ENCODE measurements at regions not wholly inside any gene's neighbourhood (a gene's known extent, or its start where the extent isn't known, plus 50 kb on each side); places are given as distances from the start of the nearest gene placed in this dataset.

DNA sequence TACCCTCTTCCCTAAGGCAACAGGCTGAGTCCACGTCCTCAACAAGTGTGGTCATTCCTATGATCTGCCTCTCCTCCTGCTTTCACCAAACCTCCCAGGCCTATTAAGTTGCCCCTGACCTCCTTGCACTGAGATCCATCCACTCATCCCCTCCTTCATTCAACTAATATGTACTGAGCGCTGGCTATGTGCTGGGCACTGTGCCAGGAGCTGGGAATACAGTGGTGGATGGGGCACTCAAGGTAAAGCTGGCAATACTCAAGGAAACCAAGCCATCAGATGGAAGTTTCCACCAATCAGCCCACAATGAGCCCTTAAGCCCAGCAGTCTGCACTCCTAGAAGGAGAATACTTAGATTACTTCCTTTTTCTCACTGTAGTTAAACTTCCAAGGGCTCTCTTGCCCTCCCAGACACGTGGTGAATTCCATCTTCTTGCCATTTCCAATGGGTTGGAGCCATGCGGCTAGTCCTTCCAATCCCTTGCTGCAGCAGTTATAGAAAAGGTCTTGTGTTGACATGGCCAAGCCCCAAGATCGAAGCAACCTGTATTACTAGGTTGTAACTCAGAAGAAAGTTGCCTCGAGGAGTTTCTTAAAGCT, 279.9 kb upstream of the RUNX1 start:
- H3K4me3 Mint-ChIP-seq = no peak overlapping the region
- no peaks in the 10 kb centered on the region for H3K36me3 Mint-ChIP-seq (ENCODE audit: low read depth)
- no peaks in the 10 kb centered on the region for H3K9me3 Mint-ChIP-seq
- no peak overlapping the region for H3K27ac Mint-ChIP-seq
- peaks cover 6% of the 10 kb centered on the region for H3K4me1 Mint-ChIP-seq (ENCODE audit: low read depth)
- H3K27me3 Mint-ChIP-seq = peaks cover 3% of the 10 kb centered on the region

DNA sequence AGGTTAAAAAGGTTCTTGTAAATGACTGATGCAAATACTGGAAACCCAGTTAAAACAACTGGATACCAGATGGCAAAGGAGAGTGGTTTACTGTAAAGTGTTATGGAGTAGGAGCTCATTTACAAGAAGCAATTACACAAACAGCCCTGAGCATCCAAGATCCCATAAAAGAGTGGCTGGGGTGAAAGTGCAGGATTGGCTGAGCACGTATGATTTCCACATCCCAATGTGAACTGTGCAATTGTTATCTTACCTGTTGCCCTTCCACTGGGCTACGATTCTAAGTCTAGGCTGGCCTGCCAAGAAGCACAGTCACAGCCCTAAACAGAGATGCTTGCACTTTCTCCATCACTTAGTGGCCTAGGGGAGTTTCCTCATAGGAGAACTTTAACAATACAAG, 277.6 kb upstream of the RUNX1 start:
- no peaks in the 10 kb centered on the region for H3K36me3 Mint-ChIP-seq (ENCODE audit: low read depth)
- H3K4me3 Mint-ChIP-seq = no peak overlapping the region
- H3K4me1 Mint-ChIP-seq (ENCODE audit: low read depth) = peaks cover 6% of the 10 kb centered on the region
- no peak overlapping the region for H3K27ac Mint-ChIP-seq
- H3K27me3 Mint-ChIP-seq = peaks cover 3% of the 10 kb centered on the region
- no peaks in the 10 kb centered on the region for H3K9me3 Mint-ChIP-seq

DNA sequence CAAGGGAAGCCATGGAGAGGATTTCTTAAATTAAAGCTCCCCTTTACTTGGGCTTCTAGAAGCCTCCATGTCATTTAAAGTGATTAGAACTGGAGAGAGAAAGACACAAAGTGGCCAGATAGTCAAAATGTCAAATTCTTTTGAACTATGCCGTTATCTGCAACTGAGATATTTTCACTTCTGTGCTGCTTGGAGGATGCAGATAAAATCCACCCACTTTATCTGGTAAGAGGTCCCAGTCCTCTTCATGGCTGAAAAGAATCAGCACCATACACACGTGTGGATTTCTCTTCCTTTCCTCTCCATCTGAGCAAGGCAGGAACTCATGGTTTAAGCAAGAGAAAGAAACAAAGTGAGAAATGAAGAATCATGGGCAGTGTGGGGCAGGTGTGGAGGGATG, 276.9 kb upstream of the RUNX1 start:
- Mint-ChIP-seq H3K4me3 (no peak overlapping the region), H3K36me3 (ENCODE audit: low read depth) (no peaks in the 10 kb centered on the region), H3K27me3 (peaks cover 3% of the 10 kb centered on the region), H3K4me1 (ENCODE audit: low read depth) (peaks cover 3% of the 10 kb centered on the region), H3K9me3 (no peaks in the 10 kb centered on the region), H3K27ac (no peak overlapping the region)

DNA sequence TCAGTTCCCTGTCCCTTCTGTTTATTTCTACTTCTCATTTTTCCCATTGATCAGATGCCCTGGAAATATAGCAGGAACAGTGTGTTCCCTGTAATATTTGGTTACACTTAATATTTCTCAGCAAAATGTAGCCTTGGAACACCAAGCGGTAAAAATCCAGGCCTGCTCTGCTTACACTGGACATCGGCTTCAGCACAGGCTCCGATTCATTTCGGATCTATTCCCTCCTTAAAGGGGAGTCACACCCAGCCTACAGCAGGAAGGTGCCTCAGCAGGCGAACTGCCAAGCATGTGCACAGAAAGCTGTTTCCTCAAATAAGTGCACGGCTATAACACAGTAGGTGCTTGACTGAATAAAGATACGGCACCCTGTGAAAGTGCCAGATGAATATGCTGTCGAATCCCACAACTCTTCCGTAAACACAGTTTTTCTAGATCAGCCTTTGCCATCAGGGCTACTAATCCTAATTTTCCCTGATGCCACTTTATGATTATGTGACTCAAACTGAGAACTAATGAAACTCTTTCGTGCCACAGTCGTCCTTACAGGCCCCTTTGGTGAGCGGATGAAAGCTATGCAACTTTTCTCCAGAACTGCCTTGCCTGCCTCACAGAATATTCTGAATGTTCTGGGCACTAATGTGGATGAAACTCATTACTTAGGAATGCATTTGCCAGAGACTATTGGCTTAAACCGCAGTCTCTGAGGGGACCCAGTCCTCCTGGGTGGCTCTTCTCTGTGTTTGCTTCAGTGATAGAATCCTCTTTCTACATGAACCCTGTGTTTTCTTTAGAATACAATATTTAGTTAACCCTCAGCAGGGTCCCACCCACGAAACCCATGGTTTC, 275.5 kb upstream of the RUNX1 start:
- Mint-ChIP-seq H3K9me3 (no peaks in the 10 kb centered on the region), H3K36me3 (ENCODE audit: low read depth) (no peaks in the 10 kb centered on the region), H3K27ac (no peak overlapping the region), H3K27me3 (peaks cover 3% of the 10 kb centered on the region), H3K4me3 (no peak overlapping the region), H3K4me1 (ENCODE audit: low read depth) (peaks cover 3% of the 10 kb centered on the region)

DNA sequence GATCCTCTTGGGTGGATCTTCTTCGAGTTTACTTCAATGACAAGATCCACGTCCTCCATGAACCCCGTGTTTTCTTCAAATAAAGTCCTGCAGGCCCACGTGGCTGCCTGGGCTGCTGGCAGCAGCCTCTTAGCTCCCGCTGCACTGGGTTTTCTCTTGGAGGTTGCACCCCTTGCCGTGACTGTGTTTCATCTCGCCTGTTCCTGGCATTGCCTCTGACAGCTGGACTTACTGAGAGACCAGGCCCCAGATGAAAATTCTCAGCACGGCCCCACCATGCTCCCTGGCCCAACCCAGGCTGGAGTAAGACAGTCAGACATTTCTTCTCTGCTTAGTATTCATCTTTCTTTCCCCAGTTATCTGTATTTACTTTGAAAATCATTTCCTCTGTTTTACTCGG, 274.8 kb upstream of the RUNX1 start:
- H3K4me3 Mint-ChIP-seq = no peak overlapping the region
- no peak overlapping the region for H3K27ac Mint-ChIP-seq
- peaks cover 3% of the 10 kb centered on the region for H3K27me3 Mint-ChIP-seq
- H3K36me3 Mint-ChIP-seq (ENCODE audit: low read depth) = no peaks in the 10 kb centered on the region
- H3K9me3 Mint-ChIP-seq = no peaks in the 10 kb centered on the region
- H3K4me1 Mint-ChIP-seq (ENCODE audit: low read depth) = peaks cover 3% of the 10 kb centered on the region

DNA sequence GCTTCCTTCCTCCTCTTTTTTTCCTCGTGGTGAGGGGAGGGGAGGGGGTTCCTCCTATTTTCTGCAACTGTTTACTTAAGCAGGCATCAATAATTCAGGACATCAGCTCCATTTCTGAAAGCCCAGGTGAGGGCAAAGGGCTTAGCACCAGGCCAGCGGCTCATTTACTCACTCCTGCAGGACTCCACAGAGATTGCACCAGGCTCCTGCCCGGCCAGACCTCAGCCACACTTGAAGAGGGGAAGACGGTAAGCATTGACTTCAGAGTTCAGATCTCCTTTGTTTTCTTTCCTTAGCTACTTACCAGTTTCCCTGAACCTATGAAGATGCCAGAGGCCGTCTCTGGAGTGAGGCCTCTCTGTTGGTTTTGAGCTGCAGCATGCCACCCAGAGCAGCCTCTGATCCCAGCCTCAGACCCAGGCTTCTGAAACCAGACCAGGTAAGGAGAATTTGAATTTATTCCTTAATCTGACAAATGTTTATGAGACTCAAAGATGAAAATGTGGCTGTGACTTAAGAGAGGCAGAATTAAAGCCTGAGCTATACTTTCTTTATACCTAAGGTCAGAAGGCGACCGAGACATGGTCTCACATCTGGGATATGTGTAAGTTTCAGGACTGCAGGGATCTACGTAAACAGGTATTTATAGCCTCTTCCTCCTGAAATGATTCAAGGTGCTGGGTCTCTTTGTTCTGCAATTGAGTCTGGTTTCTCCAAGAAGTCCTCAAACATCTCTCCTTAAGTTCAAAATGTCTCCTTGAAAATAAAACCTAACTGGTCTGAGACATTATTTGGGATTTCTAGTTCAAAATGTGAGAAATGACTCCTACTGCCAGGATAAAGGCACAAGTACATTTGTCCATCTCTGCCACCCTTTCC, 272.5 kb upstream of the RUNX1 start:
- peaks cover 3% of the 10 kb centered on the region for H3K27me3 Mint-ChIP-seq
- peaks cover 3% of the 10 kb centered on the region for H3K4me1 Mint-ChIP-seq (ENCODE audit: low read depth)
- no peaks in the 10 kb centered on the region for H3K9me3 Mint-ChIP-seq
- no peak overlapping the region for H3K4me3 Mint-ChIP-seq
- no peak overlapping the region for H3K27ac Mint-ChIP-seq
- no peaks in the 10 kb centered on the region for H3K36me3 Mint-ChIP-seq (ENCODE audit: low read depth)

DNA sequence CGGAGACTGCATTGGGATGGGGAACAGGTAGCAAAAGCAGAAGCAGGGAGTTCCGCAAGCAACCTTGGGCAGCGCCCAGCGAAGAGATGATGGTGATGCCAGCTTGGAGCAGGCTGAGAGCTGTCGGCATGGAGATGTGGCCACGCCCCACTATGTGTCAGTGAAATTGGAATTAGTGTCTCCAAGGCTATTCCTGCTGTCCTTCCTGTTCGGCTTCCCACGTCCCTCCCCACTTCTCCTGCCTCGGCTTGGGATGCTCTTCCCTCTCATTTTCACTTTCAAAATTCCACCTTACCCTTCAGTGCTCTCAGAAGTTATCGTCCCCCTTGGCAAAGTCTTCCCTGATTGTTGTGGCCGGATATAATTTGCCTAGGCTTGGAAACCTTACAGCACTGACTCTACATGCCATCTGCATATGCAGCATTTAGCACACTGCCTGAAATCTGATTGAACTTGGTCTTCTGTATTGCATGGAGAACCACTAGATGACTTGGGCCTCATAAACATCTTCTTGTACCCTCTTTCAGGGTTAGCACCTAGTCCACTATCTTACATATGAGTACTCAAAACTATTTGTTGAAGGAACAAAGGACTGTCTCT, 270.7 kb upstream of the RUNX1 start:
- H3K27me3 Mint-ChIP-seq = no peaks in the 10 kb centered on the region
- H3K27ac Mint-ChIP-seq = no peak overlapping the region
- H3K36me3 Mint-ChIP-seq (ENCODE audit: low read depth) = no peaks in the 10 kb centered on the region
- no peaks in the 10 kb centered on the region for H3K9me3 Mint-ChIP-seq
- no peak overlapping the region for H3K4me3 Mint-ChIP-seq
- H3K4me1 Mint-ChIP-seq (ENCODE audit: low read depth) = no peaks in the 10 kb centered on the region

DNA sequence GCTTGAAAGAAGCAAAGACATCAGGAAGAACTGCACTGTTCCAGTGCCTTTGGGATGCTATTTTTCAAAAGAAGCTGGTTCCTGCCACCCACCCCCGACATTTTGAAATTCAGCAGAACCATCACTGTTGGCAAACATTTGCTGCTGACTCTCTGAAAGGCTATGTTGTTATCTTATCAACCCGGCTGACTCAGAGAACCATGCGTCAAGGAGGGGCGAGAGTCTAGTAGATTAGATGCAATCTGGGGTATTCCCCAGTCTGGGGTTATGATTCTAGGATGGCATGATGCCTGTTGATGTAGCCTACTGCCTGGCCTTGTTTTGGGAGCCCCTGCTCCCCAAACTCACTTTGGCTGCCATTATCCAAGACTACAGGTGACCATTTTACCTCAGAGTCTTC, 267.8 kb upstream of the RUNX1 start:
- Mint-ChIP-seq H3K4me1 (ENCODE audit: low read depth) (no peaks in the 10 kb centered on the region), H3K27ac (no peak overlapping the region), H3K36me3 (ENCODE audit: low read depth) (no peaks in the 10 kb centered on the region), H3K27me3 (no peaks in the 10 kb centered on the region), H3K4me3 (no peak overlapping the region), H3K9me3 (no peaks in the 10 kb centered on the region)

DNA sequence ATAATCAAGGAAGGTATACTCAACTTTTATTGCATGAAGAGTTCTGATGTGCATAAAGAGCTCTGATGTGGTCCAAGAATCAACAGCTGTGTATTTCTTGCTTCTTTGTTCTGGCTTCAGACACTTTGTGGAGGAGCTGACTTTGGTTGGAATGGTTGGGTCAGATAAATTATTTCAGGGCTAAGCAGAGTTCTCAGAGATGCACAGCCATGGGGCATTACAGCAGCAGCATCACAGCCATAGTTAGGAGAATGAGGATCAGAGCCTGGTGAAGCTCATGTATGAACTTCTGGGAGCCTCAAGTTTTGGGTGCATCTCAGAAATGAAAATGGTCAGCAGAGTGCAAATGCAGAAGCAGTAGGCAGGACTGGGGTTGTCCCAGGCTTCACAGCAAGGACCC, 267.4 kb upstream of the RUNX1 start:
- Mint-ChIP-seq H3K4me3 (no peak overlapping the region), H3K27me3 (no peaks in the 10 kb centered on the region), H3K27ac (no peak overlapping the region), H3K4me1 (ENCODE audit: low read depth) (no peaks in the 10 kb centered on the region), H3K36me3 (ENCODE audit: low read depth) (no peaks in the 10 kb centered on the region), H3K9me3 (no peaks in the 10 kb centered on the region)

DNA sequence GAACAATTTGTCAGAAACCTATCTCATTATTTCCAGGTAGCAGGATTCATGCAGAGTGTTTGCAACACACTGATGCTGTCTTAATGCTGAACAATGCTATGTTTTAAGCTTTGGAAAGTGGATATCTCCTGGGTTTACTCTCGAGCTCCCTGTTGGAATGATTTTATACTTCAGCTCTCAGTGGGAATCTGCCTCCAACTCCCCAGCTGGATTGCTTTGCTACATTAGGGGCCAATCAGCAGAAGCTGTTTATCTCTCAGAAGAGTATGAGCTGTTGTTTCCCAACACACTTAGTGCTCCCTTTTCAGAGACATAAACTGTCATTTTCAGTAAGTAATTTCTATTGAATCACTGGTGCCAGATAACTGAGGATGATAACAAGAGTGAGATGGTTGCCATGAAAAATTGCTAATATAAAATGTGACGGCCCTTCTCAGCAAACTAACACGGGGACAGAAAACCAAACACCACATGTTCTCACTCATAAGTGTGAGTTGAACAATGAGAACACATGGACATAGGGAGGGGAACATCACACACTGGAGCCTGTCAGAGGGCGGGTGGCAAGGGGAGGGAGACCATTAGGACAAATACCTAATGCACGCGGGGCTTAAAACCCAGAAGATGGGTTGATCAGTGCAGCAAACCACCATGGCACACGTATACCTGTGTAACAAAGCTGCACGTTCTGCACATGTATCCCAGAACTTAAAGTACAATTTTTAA, 265.9 kb upstream of the RUNX1 start:
- H3K27ac Mint-ChIP-seq = no peak overlapping the region
- H3K4me1 Mint-ChIP-seq (ENCODE audit: low read depth) = no peaks in the 10 kb centered on the region
- no peaks in the 10 kb centered on the region for H3K36me3 Mint-ChIP-seq (ENCODE audit: low read depth)
- no peak overlapping the region for H3K4me3 Mint-ChIP-seq
- no peaks in the 10 kb centered on the region for H3K9me3 Mint-ChIP-seq
- H3K27me3 Mint-ChIP-seq = no peaks in the 10 kb centered on the region

DNA sequence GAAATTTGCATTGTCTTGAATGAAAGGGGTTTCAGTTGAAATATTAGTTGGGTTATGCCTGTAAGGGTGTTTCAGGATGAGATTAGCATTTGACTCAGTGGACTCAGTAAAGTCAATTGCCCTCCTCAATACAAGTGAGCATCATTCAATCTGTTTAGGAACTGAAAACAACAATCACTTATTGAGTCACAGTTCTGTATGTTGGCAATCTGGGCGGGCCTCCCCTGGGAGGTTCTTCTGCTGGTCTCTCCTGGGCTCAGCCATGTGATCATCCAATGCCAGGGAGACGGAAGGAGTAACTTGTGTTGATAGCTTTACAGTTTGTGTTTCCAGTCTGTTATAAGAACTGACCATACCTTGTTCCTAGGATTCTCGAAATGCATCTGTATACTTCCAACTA, 262.9 kb upstream of the RUNX1 start:
- Mint-ChIP-seq H3K27ac (no peak overlapping the region), H3K9me3 (peaks cover 7% of the 10 kb centered on the region), H3K4me1 (ENCODE audit: low read depth) (no peaks in the 10 kb centered on the region), H3K4me3 (no peak overlapping the region), H3K27me3 (no peaks in the 10 kb centered on the region), H3K36me3 (ENCODE audit: low read depth) (no peaks in the 10 kb centered on the region)

DNA sequence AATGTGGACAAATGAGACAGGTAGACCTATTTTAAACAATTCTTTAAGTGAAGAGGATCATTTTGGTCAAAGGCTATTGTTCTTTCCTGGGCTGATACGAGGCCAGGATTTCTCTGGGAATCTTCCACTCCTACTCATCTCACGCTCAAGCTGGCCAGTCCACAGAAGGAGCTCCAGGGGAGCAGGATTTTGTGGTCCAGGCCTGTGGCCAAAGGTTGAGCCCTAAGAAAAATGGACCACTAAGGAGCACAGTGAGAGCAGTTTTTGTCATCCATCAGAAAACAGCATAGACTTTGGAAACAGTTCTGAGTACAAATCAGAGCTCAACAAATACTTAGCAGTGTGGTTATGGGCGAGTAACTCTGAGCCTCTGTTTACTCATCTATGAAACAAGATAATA, 260.2 kb upstream of the RUNX1 start:
- Mint-ChIP-seq H3K27ac (no peak overlapping the region), H3K36me3 (ENCODE audit: low read depth) (no peaks in the 10 kb centered on the region), H3K27me3 (peaks cover 9% of the 10 kb centered on the region), H3K9me3 (peaks cover 7% of the 10 kb centered on the region), H3K4me1 (ENCODE audit: low read depth) (no peaks in the 10 kb centered on the region), H3K4me3 (no peak overlapping the region)

DNA sequence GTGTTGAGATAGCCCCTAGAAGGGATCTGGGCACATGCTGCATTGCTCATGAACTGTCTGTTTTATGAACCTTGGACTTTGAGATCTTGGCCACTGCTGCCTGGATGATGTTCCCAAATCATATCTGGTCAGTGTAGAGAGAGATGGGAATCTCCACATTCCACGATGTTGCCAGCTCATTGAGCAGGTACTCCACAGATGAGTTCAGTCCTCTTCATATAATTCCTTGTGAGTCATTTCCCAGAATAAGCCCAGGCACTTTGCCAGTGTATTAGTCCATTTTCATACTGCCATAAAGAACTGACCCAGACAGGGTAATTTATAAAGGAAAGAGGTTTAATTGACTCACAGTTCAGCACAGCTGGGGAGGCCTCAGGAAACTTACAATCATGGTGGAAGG, 254.0 kb upstream of the RUNX1 start:
- no peaks in the 10 kb centered on the region for H3K36me3 Mint-ChIP-seq (ENCODE audit: low read depth)
- peaks cover under 1% of the 10 kb centered on the region for H3K9me3 Mint-ChIP-seq
- peaks cover 19% of the 10 kb centered on the region for H3K27me3 Mint-ChIP-seq
- H3K27ac Mint-ChIP-seq = no peak overlapping the region
- H3K4me3 Mint-ChIP-seq = no peak overlapping the region
- no peaks in the 10 kb centered on the region for H3K4me1 Mint-ChIP-seq (ENCODE audit: low read depth)

DNA sequence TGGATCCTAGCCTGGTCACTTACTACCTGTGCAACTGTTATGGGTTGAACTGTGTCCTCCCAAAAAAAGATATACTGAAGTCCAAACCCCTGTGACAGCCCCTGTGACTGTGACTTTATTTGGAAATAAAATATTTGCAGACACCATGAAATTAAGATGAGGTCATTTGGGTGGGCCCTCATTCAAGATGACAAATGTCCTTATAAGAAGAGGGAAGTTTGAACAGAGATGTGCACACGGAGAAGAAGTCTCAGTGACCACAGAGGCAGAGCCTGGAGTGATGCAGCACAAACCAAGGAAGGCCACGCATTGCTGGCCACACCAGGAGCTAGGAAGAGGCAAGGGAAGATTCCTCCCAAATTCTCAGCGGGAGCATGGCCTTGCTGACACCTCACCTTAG, 249.7 kb upstream of the RUNX1 start:
- H3K4me1 Mint-ChIP-seq (ENCODE audit: low read depth) = peaks cover 31% of the 10 kb centered on the region
- peaks cover 6% of the 10 kb centered on the region for H3K27me3 Mint-ChIP-seq
- H3K4me3 Mint-ChIP-seq = no peak overlapping the region
- H3K27ac Mint-ChIP-seq = no peak overlapping the region
- H3K9me3 Mint-ChIP-seq = peaks cover 4% of the 10 kb centered on the region
- H3K36me3 Mint-ChIP-seq (ENCODE audit: low read depth) = no peaks in the 10 kb centered on the region
